ENCODE measurements at regions not wholly inside any gene's neighbourhood (a gene's known extent, or its start where the extent isn't known, plus 50 kb on each side); places are given as distances from the start of the nearest gene placed in this dataset.
"Not testable (repeated sequence)": the region's sequence is repeated elsewhere in the genome, so short reads cannot be mapped to it uniquely, and the experiment has no call there.

- DNase-seq (ENCODE audit: low read depth); in situ Hi-C loops (cut with HindIII; ENCODE audit: low pct_unique_long_range_greater_than_20kb, low sequenced_read_pairs): not testable (repeated sequence)
Observed at GRCh38 chrX:92081250-92081649, 302.1 kb downstream of the PCDH11X start.

GRCh38 chrX:92090756-92091155 is 311.6 kb downstream of the PCDH11X start:
- in situ Hi-C loops (cut with HindIII; ENCODE audit: low pct_unique_long_range_greater_than_20kb, low sequenced_read_pairs); DNase-seq (ENCODE audit: low read depth): not testable (repeated sequence)

GRCh38 chrX:92098136-92098535 is 319.0 kb downstream of the PCDH11X start:
- in situ Hi-C loops (cut with HindIII; ENCODE audit: low pct_unique_long_range_greater_than_20kb, low sequenced_read_pairs); DNase-seq (ENCODE audit: low read depth): not testable (repeated sequence)

GRCh38 chrX:92100095-92100494 is 320.9 kb downstream of the PCDH11X start:
- DNase-seq (ENCODE audit: low read depth); in situ Hi-C loops (cut with HindIII; ENCODE audit: low pct_unique_long_range_greater_than_20kb, low sequenced_read_pairs): not testable (repeated sequence)

- DNase-seq (ENCODE audit: low read depth); in situ Hi-C loops (cut with HindIII; ENCODE audit: low pct_unique_long_range_greater_than_20kb, low sequenced_read_pairs): not testable (repeated sequence)
Observed at GRCh38 chrX:92105693-92106092, 326.5 kb downstream of the PCDH11X start.

GRCh38 chrX:92106671-92107070 is 327.5 kb downstream of the PCDH11X start:
- in situ Hi-C loops (cut with HindIII; ENCODE audit: low pct_unique_long_range_greater_than_20kb, low sequenced_read_pairs); DNase-seq (ENCODE audit: low read depth): not testable (repeated sequence)

GRCh38 chrX:92110410-92110911 is 331.3 kb downstream of the PCDH11X start:
- DNase-seq (ENCODE audit: low read depth); in situ Hi-C loops (cut with HindIII; ENCODE audit: low pct_unique_long_range_greater_than_20kb, low sequenced_read_pairs): not testable (repeated sequence)

GRCh38 chrX:92117701-92118100 is 338.5 kb downstream of the PCDH11X start:
- DNase-seq (ENCODE audit: low read depth); in situ Hi-C loops (cut with HindIII; ENCODE audit: low pct_unique_long_range_greater_than_20kb, low sequenced_read_pairs): not testable (repeated sequence)

GRCh38 chrX:92163035-92163434 is 383.9 kb downstream of the PCDH11X start:
- DNase-seq (ENCODE audit: low read depth); in situ Hi-C loops (cut with HindIII; ENCODE audit: low pct_unique_long_range_greater_than_20kb, low sequenced_read_pairs): not testable (repeated sequence)

GRCh38 chrX:92209936-92210335 is 430.8 kb downstream of the PCDH11X start:
- no peak for DNase-seq (ENCODE audit: low read depth)
- in situ Hi-C loops (cut with HindIII; ENCODE audit: low pct_unique_long_range_greater_than_20kb, low sequenced_read_pairs), result no loop called here

- DNase-seq (ENCODE audit: low read depth), result no peak
- in situ Hi-C loops (cut with HindIII; ENCODE audit: low pct_unique_long_range_greater_than_20kb, low sequenced_read_pairs), result no loop called here
Observed at GRCh38 chrX:92213786-92214185, 434.6 kb downstream of the PCDH11X start.

- DNase-seq (ENCODE audit: low read depth); in situ Hi-C loops (cut with HindIII; ENCODE audit: low pct_unique_long_range_greater_than_20kb, low sequenced_read_pairs): not testable (repeated sequence)
Observed at GRCh38 chrX:92215011-92215410, 435.8 kb downstream of the PCDH11X start.

- in situ Hi-C loops (cut with HindIII; ENCODE audit: low pct_unique_long_range_greater_than_20kb, low sequenced_read_pairs), result no loop called here
- DNase-seq (ENCODE audit: low read depth), result no peak
Observed at GRCh38 chrX:92224406-92224805, 445.2 kb downstream of the PCDH11X start.

- in situ Hi-C loops (cut with HindIII; ENCODE audit: low pct_unique_long_range_greater_than_20kb, low sequenced_read_pairs), result no loop called here
- DNase-seq (ENCODE audit: low read depth), result no peak
Observed at GRCh38 chrX:92230628-92231027, 451.5 kb downstream of the PCDH11X start.

GRCh38 chrX:92231391-92231790 is 452.2 kb downstream of the PCDH11X start:
- in situ Hi-C loops (cut with HindIII; ENCODE audit: low pct_unique_long_range_greater_than_20kb, low sequenced_read_pairs), result no loop called here
- DNase-seq (ENCODE audit: low read depth), result no peak

GRCh38 chrX:92232182-92232581 is 453.0 kb downstream of the PCDH11X start:
- in situ Hi-C loops (cut with HindIII; ENCODE audit: low pct_unique_long_range_greater_than_20kb, low sequenced_read_pairs), result no loop called here

GRCh38 chrX:92241249-92241648 is 462.1 kb downstream of the PCDH11X start:
- in situ Hi-C loops (cut with HindIII; ENCODE audit: low pct_unique_long_range_greater_than_20kb, low sequenced_read_pairs), result no loop called here
- DNase-seq (ENCODE audit: low read depth), result peak; percentile 25

More at GRCh38 chrX:92232182-92232581, 453.0 kb downstream of the PCDH11X start:
- DNase-seq (ENCODE audit: low read depth), result no peak

- DNase-seq (ENCODE audit: low read depth), result peak; percentile 54
Observed at GRCh38 chrX:92247076-92247475, 467.9 kb downstream of the PCDH11X start.

GRCh38 chrX:92249125-92249524 is 469.9 kb downstream of the PCDH11X start:
- no peak for DNase-seq (ENCODE audit: low read depth)
- in situ Hi-C loops (cut with HindIII; ENCODE audit: low pct_unique_long_range_greater_than_20kb, low sequenced_read_pairs), result no loop called here

More at GRCh38 chrX:92247076-92247475, 467.9 kb downstream of the PCDH11X start:
- in situ Hi-C loops (cut with HindIII; ENCODE audit: low pct_unique_long_range_greater_than_20kb, low sequenced_read_pairs), result no loop called here

- in situ Hi-C loops (cut with HindIII; ENCODE audit: low pct_unique_long_range_greater_than_20kb, low sequenced_read_pairs), result no loop called here
- no peak for DNase-seq (ENCODE audit: low read depth)
Observed at GRCh38 chrX:92260102-92260501, 480.9 kb downstream of the PCDH11X start.
